GM12872 (cell line): ENCODE measurements at regions not wholly inside any gene's neighbourhood (a gene's known extent, or its start where the extent isn't known, plus 50 kb on each side); places are given as distances from the start of the nearest gene placed in this dataset.

Source experiments
- CTCF ChIP-seq: IDR thresholded peaks from 3 replicates; pipeline ENCODE4 v1.5.1; 2011; ENCODE audit warnings: low read depth, mild to moderate bottlenecking, low read length, moderate library complexity; ENCODE audit not compliant: insufficient read depth

GRCh38 chr13:111394211-111394922 is 73.9 kb downstream of the TEX29 start:
- TF ChIP-seq CTCF = no peak

GRCh38 chr13:111395511-111396393 is 75.3 kb downstream of the TEX29 start:
- no peak for TF ChIP-seq CTCF

GRCh38 chr13:111396457-111396856 is 76.0 kb downstream of the TEX29 start:
- TF ChIP-seq CTCF = no peak

- TF ChIP-seq CTCF = no peak
Measured at GRCh38 chr13:111397202-111397880, 76.9 kb downstream of the TEX29 start.

GRCh38 chr13:111398196-111398595 is 77.8 kb downstream of the TEX29 start:
- no peak for TF ChIP-seq CTCF

- no peak for TF ChIP-seq CTCF
Measured at GRCh38 chr13:111398715-111399299, 78.4 kb downstream of the TEX29 start.

GRCh38 chr13:111399334-111399733 is 78.9 kb downstream of the TEX29 start:
- no peak for TF ChIP-seq CTCF
